ENCODE measurements at regions not wholly inside any gene's neighbourhood (a gene's known extent, or its start where the extent isn't known, plus 50 kb on each side); places are given as distances from the start of the nearest gene placed in this dataset.
"Not testable (repeated sequence)": the region's sequence is repeated elsewhere in the genome, so short reads cannot be mapped to it uniquely, and the experiment has no call there.

DNA sequence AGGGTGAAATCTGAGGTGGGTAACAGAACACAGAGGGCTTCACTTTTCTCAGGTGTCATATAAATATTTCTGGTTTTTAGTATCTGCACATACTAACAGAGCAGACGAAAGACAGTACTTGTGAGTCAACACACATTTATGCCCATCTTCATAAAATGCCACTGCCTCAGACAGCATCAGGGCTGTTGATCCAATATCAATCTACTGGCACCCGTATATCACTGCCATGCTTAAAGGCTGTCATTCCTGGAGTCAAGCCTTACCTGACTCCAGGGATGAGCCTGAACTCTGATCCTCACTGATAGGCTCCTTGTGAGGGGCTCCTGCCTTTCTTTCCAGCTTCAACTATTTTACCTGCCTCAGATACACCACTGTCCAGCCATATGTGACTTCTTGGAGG, 595.7 kb downstream of the TFAP2B start:
- no peak for ATAC-seq

GRCh38 chr6:51415501-51415900, 596.8 kb downstream of the TFAP2B start:
- no peak for ATAC-seq

GRCh38 chr6:51429017-51429712, 610.5 kb downstream of the TFAP2B start:
- no peak for ATAC-seq

GRCh38 chr6:51430589-51430988, 611.9 kb downstream of the TFAP2B start:
- ATAC-seq = no peak

GRCh38 chr6:51432481-51432880, 613.8 kb downstream of the TFAP2B start:
- ATAC-seq = no peak

DNA sequence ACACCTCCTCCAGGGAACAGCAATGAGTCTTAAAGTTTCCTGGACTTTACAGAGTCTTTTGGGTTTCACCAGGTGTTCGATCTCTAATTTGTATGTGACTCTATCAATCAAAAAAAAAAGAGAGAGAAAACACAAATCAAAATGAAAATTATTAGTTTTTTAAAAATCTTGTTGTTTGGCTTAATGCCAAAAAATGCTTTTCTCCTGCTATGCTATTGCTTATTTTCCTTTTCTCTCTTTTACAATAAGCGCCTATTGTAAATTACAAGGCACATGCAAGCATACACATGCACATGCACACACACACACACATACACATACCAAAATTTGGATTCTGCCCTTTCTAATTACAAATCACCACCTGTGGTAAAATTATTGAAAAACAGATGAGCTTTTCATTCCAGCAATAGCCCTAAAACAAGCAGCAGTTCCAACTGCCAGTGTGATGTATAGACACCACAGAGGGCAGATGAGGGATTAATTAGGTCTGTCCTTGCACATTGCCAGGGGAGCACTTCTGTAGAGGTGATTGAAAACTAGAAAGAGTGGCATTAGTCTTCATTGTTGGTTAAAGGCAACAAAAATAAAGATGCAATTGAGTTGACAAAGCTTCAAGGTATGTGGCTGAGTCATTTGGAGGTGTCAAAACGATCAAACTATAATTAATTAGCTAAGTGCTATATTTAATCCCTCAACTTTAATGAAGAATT, 631.7 kb downstream of the TFAP2B start:
- ATAC-seq = no peak

- ATAC-seq = no peak
Measured at GRCh38 chr6:51450958-51451357, 632.3 kb downstream of the TFAP2B start.

DNA sequence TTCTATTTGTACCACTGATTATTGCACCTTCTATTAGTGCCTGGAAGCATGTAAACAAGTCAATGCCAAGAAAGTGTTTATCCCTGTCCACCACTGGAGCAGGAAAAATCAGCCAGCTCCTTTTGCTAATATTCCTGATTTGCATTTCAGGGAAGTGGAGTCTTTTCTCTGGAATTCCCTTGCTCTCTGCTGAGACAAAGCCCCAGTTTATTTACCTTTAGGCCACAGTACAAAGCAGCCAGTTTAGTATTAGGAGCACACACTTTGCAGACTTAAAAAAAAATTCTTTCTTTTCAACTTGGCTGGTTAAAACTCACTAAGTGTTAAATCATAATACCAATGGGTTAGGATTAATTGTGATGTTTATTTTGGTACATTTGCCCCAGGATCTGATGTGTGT, 631.1 kb downstream of the PKHD1 start:
- no peak for ATAC-seq

- no peak for ATAC-seq
Measured at GRCh38 chr6:51459958-51460357, 627.5 kb downstream of the PKHD1 start.

GRCh38 chr6:51462896-51463295, 624.5 kb downstream of the PKHD1 start:
- no peak for ATAC-seq

DNA sequence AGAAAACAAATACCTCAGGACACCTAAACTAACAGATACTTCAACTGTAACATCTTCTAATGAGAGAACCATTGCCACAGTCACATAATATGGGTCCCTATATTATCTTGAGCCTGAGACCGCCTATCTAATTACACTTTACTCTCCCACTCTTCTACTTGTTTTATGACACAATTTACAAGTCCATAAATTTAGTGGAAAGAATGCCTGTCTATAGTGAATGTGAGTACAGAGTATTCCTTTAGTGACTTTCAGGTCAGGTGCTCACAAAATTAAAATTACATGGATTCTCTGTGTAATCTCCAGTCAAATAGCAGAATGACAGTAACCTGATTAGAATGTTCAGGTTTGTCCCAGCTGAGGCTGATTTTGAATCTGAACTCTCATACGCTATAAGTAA, 624.1 kb downstream of the PKHD1 start:
- ATAC-seq = no peak

GRCh38 chr6:51464956-51465355, 622.5 kb downstream of the PKHD1 start:
- ATAC-seq = no peak

- no peak for ATAC-seq
Measured at GRCh38 chr6:51466427-51466826, 621.0 kb downstream of the PKHD1 start.

DNA sequence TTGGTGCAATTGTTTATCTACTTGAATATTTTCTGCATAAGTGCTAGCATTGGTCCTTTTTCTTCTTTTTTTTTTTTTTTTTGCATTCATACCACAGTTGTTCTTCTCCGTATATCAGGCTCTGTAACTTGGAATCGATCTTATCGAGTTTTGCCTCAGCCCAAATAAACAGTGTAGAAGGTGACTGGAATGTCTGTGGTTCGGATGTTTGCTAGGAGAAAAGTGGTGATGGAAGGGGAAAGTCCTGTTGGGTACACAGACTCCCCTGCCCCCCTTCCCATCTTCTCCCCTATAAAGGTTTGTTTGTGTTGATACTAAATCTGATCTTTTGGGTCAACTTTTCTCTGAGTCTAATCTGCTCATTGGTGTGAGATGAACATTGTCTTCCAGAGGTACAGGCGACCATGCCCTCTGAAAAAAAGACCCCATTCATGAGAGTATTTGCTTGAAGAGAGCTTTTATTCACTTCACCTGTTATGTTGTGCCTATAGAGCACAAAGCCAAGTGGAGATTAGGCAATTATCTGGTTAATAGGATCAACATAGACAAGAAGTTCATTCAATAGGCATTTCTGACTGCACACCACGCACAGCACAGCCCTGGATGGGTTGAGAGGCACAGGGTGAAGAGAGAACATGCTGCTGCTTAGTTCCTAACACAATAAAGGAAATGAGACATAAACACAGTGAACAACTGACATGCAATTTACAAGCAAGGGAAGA, 620.0 kb downstream of the PKHD1 start:
- ATAC-seq = no peak

GRCh38 chr6:51468704-51469103, 618.7 kb downstream of the PKHD1 start:
- no peak for ATAC-seq

GRCh38 chr6:51472745-51473487, 614.5 kb downstream of the PKHD1 start:
- peak; percentile 76 for ATAC-seq

GRCh38 chr6:51474022-51474975, 613.1 kb downstream of the PKHD1 start:
- ATAC-seq = peak; percentile 25

GRCh38 chr6:51477711-51478311, 609.6 kb downstream of the PKHD1 start:
- no peak for ATAC-seq

GRCh38 chr6:51479296-51479695, 608.1 kb downstream of the PKHD1 start:
- no peak for ATAC-seq

- ATAC-seq = no peak
Measured at GRCh38 chr6:51480040-51480439, 607.4 kb downstream of the PKHD1 start.

- not testable (repeated sequence) for ATAC-seq
Measured at GRCh38 chr6:51485869-51486268, 601.5 kb downstream of the PKHD1 start.

All from esophagus mucosa (tissue), 1 donor.